ENCODE measurements at regions not wholly inside any gene's neighbourhood (a gene's known extent, or its start where the extent isn't known, plus 50 kb on each side); places are given as distances from the start of the nearest gene placed in this dataset.

DNA sequence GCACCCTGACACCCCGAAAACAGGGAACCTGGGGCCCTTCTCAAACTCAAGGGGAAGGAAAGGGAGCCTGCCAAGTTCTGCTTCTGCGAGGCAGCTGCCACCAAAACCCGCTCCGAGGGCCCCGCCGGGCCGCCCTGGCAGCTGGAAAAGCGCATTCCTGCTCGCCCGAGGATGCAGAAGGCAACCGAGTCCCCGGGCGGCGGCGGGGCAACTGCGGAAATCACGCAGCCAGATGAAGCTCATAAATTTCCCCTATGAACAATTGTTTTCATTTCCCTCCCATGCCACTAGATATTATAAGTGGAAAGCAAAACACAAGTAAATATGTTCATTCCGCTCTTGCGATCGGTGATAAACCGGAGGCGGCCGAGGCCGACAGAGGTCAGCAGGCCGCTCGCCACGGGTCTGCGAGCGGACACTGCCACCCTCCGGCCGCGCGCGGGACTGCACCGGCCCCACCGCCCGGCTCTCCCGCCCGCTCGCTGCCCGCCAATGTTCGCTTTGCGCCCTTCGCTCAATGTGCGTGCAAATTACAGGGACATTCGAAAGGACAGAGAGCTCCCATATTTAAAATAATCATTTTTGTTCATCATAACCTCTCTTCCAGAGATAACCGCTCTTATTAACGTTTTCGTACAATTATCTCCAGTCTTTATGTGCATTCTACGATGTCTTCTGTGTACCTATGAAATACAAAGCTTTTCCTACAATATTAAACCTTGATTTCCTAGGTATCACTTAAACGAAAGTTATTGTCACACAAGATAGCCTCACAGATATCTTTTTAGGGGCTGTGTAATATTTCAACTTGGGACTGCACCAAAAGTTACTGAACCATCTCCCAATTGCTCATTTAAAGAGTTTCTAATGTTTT is 120.8 kb upstream of the ZNF507 start:
- FAIRE-seq (no peak), DNase-seq (ENCODE audit: insufficient read length, low spot score) (peak; percentile 80)
- TF ChIP-seq, protein P1, sequence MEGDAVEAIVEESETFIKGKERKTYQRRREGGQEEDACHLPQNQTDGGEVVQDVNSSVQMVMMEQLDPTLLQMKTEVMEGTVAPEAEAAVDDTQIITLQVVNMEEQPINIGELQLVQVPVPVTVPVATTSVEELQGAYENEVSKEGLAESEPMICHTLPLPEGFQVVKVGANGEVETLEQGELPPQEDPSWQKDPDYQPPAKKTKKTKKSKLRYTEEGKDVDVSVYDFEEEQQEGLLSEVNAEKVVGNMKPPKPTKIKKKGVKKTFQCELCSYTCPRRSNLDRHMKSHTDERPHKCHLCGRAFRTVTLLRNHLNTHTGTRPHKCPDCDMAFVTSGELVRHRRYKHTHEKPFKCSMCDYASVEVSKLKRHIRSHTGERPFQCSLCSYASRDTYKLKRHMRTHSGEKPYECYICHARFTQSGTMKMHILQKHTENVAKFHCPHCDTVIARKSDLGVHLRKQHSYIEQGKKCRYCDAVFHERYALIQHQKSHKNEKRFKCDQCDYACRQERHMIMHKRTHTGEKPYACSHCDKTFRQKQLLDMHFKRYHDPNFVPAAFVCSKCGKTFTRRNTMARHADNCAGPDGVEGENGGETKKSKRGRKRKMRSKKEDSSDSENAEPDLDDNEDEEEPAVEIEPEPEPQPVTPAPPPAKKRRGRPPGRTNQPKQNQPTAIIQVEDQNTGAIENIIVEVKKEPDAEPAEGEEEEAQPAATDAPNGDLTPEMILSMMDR (IDR thresholded peaks at IDR 0.05; ENCODE audit: insufficient read depth, missing control alignments): peak; percentile 79

DNA sequence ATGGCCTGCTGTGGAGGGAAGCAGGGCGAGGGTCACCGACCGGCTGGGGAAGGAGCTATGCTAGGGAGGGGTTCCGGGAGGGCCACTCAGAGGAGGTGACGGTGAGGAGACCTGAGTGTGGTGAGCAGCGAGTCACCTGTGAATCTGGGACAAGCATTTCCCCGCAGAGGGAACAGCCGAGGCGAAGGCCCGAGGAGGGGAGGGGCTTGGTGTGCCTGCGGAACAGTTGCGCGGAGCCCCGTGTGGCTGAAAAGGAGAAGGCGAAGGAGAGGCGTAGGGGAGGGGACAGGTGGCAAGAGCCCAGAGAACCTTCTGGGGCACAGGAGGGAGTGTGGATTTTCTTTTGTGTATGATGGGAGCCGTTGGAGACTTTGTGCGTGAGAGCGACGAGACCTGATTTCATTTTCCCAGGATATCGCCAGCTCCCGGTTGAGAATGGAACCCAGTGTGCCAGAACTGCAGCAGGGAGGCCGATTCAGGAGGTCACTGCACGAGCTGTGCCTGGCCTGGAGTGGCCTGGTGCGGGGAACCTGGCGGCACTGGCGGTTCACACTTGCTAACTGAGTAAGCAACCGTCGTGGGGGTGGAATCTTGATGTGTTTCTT is 117.7 kb upstream of the ZNF507 start:
- FAIRE-seq (no peak), DNase-seq (ENCODE audit: insufficient read length, low spot score) (no peak)
- TF ChIP-seq, protein P1 (IDR thresholded peaks at IDR 0.05; ENCODE audit: insufficient read depth, missing control alignments): no peak

DNA sequence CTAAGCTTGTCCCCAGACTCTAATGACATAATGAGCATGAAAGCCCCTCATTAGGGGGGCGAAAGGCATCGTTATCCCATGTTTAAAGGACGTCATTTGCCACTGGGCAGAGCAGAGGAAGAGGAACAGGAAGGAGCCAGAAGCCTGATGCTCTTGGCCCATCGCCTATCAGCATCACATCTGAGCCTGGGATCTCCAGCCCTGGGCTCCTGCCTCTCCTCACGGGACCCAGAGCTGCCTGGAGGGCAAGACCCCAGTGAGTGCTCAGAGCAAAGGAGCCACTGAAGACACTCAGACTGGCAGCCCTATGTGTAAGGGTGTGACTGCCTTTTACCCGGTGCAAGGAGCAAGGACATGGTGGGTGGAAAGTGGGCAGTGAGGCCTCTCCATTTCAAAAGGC is 115.0 kb upstream of the ZNF507 start:
- no peak for DNase-seq (ENCODE audit: insufficient read length, low spot score)
- TF ChIP-seq, protein P1 (IDR thresholded peaks at IDR 0.05; ENCODE audit: insufficient read depth, missing control alignments): no peak
- no peak for FAIRE-seq

DNA sequence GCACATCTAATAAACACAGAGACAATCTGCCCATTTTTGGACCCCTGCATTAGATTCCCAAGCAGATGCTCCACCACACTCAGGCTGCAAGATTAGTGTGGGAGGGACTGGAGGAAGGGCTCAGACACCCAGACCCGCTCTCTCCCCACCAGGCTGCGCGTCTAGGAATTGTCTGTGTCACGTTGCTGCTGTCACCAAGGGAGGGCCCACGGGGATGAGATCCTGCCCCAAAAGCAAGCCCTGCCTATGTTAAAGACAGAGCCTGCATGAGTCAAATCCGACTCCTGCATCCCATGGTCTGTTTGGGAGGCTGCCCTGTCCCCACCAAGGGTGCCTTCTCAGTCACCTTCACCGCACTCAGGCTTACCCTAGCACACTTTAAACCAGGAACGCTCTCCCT is 114.4 kb upstream of the ZNF507 start:
- TF ChIP-seq, protein P1 (IDR thresholded peaks at IDR 0.05; ENCODE audit: insufficient read depth, missing control alignments): no peak
- FAIRE-seq (no peak), DNase-seq (ENCODE audit: insufficient read length, low spot score) (no peak)

DNA sequence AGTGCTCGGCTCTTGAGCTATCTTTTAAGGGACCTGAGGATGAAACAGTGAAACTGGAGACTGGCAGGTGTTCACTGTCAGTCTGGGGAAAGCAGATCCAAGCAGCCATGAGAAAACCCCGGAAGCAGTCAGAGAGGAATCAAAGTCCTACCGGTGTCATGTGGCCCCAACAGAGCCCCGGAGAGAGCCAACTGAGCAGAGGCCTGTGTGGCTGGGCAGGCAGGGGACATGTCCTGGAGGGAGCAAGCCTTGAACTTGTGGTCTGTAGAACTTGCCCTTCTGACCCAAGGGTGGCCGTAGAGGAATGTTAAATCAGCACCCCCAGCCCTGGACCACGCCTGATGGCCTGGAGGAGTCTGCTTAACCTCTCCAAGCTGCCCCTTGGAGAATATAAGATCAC is 113.7 kb upstream of the ZNF507 start:
- DNase-seq (ENCODE audit: insufficient read length, low spot score): no peak
- no peak for FAIRE-seq
- TF ChIP-seq, protein P1 (IDR thresholded peaks at IDR 0.05; ENCODE audit: insufficient read depth, missing control alignments): no peak

DNA sequence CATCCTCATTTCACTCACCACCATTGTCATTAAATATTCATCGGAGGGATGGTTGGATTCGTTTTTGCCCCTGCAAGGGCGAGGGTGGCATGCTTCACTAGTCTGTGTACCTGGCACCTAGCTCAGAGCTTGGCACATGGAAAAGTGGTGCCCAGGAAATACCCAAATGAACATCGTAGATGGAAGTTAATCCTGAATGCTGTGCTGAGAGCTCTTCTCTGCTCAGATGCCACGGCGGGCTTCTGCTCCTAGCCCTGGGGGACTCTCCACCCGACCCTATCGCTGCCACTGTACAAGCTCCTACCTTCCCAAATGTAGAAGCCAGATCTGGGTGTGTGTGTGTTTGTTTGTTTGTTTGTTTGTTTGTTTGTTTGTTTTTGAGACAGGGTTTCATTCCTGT is 113.0 kb upstream of the ZNF507 start:
- TF ChIP-seq, protein P1 (IDR thresholded peaks at IDR 0.05; ENCODE audit: insufficient read depth, missing control alignments): no peak
- DNase-seq (ENCODE audit: insufficient read length, low spot score): no peak
- FAIRE-seq: no peak

DNA sequence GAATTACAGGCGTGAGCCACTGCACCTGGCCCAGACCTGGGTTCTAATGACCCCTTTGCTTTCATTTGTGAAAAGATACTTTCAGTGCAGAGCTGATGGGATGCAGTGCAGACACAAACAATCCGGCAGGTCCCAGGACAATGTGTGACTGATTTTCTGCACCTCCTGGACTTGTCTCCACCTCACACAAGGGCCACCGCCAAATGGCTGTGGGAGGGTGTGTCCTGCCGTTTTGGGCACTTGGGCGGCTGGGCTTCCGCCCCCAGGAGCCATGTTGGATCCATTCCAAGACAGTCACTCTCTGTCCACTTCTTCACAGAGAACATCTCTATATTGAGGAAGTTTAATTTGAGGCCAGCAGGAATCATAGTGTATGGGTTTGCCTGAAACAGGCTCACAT is 112.3 kb upstream of the ZNF507 start:
- FAIRE-seq (no peak), DNase-seq (ENCODE audit: insufficient read length, low spot score) (no peak)
- TF ChIP-seq, protein P1 (IDR thresholded peaks at IDR 0.05; ENCODE audit: insufficient read depth, missing control alignments): no peak
